Transverse colon (tissue), 4 donors: ENCODE measurements at regions not wholly inside any gene's neighbourhood (a gene's known extent, or its start where the extent isn't known, plus 50 kb on each side); places are given as distances from the start of the nearest gene placed in this dataset.

ENCODE experiments used
- CTCF ChIP-seq, 5 experiments: fragments of 200-600 bp in 3 of 5; fragments of 450-650 bp in 2 of 5; sonication (generic) in 3 of 5; IDR thresholded peaks; 1 replicate in 2 of 5; 2 replicates in 3 of 5; pipeline ENCODE4 v1.5.1; 2016 to 2017; ENCODE audit warnings: antibody characterized with exemption in 5 of 5, inconsistent platforms in 3 of 5, mild to moderate bottlenecking in 2 of 5, moderate library complexity in 1 of 5
- POLR2A ChIP-seq: fragments of 450-650 bp; IDR thresholded peaks from one replicate; pipeline ENCODE4 v1.6.1; 2016; ENCODE audit warnings: antibody characterized with exemption, mild to moderate bottlenecking, moderate library complexity
- POLR2AphosphoS5 ChIP-seq, 3 donors: sonication (generic); formaldehyde crosslinking; IDR thresholded peaks; one replicate each; pipeline ENCODE4 v1.6.1; 2016; ENCODE audit warnings: antibody characterized with exemption in 3 of 3

GRCh38 chr2:128708106-128708816 is 389.6 kb upstream of the HS6ST1 start:
- TF ChIP-seq POLR2AphosphoS5 (IDR thresholded peaks at IDR 0.05): no peak
- no peak for TF ChIP-seq CTCF (IDR thresholded peaks at IDR 0.05)
- no peak for TF ChIP-seq POLR2A
